ENCODE measurements at regions not wholly inside any gene's neighbourhood (a gene's known extent, or its start where the extent isn't known, plus 50 kb on each side); places are given as distances from the start of the nearest gene placed in this dataset.

DNA sequence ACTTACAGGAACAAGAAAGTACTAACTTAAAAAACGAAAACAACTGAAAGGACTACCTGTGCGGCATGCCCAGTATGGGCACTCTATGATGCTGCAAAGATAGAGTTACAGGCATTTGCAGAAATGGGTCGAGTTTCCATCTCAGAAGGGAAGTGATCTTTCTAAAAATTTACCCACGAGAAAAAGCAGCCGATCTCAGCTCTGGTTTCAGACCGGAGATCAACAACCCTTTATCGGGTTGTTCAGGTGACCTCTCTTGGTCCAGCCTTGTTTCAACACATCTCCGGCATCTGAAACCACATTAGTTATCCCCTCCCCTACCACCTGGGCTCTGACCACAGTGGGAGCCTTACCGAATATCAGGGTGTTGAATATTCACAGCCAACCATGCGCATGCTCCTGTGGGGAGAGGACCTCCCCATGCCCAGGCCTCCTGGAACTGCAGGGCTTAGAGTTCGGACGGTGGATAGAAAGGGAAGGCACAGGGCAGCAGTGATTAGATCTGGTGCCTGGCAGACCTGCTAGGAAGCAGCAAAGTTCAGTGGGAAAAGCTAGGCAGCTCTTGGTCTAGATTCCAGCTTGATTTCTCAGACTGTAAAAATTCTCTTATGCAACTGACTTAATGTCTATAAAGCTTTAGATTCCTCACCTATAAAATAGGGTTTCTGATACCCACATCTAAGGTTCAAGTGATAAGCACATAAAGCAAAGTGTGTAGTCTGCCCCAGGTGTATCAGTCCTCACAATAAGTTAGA is 906.0 kb downstream of the VRK1 start:
- DNase-seq = no peak

DNA sequence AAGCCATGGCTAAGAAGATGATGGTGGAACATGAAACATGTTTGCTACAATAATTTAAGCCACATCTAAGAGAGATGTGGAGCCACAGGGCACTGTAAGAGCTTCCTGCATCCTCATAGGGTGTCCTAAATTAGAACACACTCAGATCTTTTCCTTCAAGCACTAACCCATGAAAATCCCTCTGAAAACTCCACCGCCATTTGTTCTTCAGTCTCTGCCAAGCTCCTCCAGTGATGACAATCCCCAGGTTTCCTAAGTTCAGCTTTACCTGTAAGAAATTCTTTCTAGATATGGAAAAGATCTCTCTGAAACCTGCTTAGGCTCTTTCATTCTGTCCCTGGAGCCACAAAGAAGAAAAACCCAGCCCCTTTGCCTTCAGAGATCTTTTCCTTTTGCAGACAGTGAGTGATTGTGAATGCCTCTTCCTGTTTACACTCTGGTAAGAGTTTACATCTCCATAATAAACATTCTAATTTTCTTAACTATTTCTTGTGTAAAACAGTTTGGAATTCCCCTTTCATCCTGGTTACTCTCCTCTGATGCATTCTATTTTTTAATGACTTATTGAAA is 907.2 kb downstream of the VRK1 start:
- DNase-seq = no peak

DNA sequence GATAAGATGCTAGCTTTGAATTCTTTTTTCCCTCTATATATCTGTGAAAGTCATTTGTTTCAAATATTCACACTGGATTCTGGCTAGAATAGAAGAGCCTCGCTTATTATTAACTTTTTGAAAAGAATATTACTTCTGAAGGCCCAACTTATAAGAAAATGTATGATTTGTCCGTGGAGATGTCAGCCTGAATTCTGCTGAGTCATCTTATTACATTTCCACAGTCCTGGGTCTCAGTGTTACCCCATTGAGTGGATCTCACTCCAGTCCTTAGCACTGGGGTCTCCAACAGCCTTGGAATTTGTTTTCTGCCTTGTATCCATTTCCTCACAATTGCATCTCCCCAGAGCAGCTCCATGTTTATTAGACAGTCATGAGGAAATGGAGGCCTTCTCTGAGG is 907.9 kb downstream of the VRK1 start:
- DNase-seq = no peak

DNA sequence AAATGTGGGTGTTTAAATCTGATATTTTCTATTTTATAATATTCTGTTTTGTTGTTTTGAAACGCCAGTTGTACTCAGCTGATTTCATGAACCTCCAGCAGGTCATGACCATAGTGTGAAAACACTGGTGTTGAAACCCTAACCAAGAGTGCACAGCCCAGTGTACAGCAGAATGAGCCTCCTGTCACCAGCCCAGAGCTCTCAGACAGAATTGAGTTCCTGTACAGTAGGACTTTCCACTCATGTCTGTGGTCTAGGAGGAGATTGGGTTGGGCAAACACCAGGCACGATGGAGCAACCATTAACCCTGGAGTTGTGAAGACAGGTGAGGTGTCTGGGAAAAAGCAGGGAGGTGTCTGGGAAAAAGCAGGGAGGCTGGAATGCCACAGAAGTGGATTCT is 908.8 kb downstream of the VRK1 start:
- DNase-seq = no peak

DNA sequence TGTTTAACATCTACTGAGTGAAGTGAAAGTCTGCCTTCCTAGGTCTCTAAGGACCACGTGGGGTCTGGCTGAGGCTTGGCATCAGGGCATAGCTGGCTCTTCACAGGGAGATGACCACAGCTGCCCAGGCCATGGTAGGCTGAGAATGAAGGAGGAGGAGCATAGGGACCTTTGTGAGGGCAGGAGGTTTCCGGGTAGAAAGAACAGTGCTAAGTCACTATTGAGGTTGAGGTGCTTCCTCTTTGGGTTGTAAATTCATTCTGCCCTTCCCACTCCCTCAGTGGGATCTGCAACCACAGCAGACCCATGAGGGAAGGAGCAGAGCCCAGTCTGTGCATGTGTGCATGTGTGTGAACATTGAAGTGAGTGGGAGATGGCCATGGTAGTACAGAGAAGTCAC is 909.6 kb downstream of the VRK1 start:
- DNase-seq = no peak

DNA sequence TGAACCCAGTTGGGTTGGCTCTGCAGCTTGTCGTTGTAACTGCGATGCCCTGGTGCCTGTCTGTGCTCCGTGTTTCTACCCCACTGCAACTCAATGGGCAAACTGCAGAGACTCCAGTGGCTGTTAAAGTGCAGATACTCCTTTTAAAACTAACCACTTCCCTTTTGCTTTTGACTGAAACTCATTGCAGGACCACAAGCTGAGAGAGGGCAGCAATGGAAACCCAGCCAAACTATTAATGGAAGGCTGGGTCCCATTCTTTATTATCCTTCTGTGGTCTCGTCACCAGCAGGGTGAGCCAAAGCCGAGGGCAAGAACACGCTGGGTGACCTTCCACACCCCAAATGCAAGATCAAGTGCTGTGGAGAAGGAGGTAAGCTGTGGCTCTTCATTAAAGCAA is 910.4 kb downstream of the VRK1 start:
- DNase-seq = no peak

DNA sequence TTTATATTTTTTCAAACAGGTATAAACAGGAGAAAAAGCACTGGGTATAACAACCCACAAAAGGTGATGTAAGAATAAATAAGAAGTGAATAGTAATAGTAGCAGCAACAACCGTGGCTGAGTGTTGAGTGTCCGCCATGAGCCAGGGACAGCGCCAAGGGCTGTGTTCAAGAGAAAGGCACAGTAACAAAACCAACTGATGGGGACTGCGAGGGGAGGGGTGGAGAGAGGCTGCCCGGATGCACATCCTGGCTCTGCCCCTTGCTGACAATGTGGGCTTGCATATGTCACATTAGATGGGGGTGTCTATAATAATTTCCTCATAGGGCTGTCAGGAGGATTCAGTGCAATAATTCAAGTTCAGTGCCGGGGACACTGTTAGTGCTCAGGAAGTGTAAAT is 912.4 kb downstream of the VRK1 start:
- DNase-seq = no peak

DNA sequence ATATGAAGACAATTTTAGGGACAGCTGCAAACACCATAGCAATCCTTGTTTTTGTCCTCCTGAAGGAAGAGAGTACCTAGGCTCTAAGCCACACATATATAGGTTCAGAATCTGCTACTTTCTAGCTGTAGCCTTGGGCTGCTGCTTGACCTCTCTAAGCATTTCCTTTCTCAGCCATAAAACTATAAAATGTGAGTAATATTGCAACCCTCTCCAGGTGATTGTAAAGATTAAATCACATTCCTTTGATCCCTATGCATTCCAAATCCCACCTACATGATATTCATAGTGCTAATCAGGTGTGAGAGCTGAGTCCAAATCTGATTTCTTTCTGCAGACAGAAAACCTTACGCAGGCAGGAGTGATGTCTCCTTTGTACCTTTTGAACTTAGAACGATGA is 913.5 kb downstream of the VRK1 start:
- DNase-seq = no peak

DNA sequence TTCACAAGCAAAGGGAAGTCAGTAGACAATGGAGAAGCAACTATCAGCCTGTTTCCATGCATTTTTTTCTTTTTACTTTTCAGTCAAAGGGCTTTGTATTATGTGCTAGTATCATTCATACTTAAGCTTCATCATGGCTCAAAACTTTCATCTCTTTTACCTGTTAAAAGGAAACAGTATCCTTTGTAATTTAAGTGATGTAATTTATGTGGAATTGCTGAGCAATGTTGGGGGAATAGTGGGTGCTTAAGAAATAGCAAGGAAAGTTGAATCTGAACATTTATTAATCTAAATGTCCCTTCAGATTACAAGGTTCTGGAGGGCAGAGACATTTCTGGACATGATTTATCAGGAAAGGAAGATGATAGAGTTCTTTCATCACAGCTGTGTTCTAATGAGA is 915.3 kb downstream of the VRK1 start:
- DNase-seq = no peak

DNA sequence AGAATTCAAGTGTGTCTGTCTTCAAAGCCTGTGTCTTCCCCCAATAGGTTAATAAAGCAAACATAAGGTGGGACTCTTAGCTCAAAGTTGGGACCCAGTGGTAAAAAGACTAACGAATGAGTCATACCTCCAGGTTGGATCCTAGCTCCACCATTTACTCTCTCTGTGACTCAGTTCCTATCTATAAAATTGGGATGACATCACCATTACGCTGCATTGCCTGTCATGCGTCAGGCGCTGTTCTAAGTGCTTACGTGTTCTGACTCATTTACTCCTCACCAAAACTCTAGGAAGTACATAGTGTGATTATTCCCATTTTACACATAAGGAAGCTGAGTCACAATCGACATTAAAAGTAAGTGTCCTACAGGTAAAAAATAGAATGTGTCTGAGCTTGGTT is 915.8 kb downstream of the VRK1 start:
- DNase-seq = no peak

DNA sequence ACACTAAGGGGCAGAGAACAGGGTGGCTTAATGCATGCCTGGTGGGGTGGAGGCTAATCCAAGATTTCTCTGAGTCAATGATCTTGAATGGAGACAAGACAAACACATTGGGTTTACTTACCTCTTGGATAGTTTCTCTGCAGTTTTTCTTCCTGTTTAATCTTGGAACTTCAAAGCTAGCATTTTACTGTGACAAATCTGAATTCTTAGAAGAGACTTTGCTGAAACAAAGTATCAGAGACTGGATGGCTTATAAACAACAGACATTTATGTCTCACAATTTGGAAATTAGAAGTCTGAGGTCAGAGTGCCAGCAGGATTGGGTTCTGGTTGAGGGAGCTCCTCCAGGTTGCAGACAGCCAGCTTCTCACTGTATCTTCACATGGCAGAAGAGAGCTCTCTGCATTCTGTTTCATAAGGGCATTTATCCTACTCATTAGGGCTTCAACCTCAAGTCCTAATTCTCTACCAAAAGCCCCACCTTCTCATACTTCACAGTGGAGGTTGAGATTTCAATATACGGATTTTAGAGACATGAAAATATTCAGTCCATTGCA is 921.8 kb downstream of the VRK1 start:
- DNase-seq = no peak

DNA sequence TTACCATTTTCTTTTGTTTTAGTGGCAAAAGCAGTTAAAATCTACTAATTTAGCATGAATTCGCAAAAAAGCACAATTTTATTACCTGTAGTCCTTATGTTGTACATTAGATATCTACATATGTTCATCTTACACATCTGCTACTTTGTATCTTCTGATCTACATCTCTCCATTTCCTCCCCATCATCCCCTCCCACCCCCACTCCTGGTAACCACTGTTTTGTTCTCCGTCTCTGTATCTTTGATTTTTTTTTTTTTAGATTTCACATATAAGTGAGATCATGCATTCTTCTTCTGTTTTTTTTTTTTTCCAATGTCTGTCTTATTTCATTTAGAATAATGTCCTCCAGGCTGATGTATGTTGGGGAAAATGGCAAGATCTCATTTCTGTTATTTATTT is 922.7 kb downstream of the VRK1 start:
- DNase-seq = no peak

DNA sequence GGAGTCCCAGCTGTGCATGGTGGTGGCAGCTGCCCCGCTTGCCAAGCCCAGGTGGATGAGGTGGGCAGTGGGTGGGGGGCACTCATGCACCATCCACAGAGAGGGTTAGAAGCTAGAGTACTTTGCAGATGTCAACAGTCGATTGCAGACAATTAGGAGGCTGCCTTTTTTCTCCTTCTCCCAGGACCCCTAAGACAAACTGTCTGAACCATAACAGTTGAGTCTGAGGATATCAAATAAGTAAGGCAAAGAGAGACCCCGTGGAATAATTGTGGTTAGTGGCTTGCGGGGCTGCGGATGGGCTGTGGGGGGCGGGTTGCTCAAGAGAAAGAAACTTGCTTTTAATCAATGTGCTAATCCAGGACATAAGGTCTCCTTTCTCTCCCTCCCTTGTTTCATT is 926.2 kb downstream of the VRK1 start:
- no peak for DNase-seq

DNA sequence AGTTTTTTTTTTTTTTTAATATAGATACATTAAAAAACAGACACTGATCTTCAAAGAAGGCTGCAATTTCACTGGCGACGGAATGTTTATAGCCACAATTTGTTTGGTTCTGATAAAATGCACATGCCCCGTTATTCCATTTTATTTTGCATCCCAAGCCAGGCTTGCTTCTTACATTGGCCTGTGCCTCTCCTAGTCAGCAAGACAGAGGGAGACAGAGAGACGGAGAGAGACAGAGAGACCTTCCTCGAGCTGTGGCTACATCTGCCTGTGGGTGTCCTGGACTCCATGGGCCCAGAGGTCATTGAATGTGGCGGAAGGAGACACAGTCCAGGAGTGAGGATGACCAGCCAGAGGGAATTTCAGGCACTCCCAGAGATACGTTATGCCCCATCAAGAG is 926.6 kb downstream of the VRK1 start:
- DNase-seq = no peak

DNA sequence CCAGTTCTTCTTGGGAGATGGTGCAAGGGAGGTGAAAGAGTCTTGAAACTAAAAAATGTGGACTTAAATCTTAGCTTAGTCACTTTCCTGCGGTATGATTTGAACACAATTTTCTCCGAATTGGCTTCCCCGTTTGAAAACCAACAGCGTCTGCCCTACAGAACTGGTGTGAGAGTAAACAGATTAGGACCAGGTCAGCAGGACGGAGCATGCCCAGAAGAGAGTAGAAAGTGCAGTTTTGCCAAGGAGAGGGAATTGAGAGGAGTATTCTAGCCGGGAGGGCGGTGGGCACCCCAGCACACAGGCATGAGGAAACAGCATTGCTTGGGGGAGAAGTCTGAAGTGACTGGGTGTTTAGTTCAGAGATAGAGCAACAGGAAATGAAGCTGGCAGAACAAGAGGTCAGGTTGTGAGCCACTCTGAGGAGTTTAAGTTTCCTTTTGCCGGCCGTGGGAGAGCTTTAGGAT is 927.1 kb downstream of the VRK1 start:
- DNase-seq = no peak

DNA sequence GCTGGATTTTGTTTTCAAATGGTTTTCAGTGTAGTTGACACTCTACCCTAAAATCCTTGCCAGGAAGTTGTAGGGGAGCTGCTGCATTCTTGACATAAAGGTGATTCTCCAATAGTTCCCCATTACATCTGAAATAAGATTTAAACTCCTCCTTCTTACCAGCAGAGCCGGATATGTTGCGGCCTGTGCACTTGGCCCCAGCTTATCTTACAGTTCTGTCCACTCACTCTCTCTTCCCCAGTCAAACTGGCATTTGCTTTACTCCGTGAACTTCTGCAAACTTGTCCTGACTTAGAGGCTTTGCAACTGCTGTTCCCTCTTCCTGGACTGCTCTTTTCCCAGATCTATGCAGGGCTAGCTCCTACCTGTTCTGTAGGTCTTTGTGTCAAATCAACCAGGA is 929.5 kb downstream of the VRK1 start:
- DNase-seq = no peak

DNA sequence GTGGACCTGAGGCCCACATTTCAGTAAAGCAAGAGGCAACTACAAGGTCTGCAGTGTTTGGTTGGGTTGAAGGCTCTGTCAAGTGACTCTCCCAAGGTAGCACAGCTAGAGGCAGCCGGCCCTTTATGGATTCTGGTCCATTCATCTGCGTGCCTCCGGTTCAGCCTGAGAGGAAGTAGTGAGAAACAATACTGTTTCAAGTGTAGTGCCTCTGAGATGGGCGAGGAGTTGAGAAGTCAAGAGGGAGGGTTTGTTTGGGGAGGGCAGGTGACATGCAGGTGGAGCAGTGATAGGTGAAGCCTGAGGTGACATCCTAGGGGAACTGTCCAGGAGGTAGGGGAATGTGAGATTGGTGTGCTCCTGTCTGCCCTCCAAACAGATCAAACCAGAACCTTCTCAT is 933.5 kb downstream of the VRK1 start:
- no peak for DNase-seq

DNA sequence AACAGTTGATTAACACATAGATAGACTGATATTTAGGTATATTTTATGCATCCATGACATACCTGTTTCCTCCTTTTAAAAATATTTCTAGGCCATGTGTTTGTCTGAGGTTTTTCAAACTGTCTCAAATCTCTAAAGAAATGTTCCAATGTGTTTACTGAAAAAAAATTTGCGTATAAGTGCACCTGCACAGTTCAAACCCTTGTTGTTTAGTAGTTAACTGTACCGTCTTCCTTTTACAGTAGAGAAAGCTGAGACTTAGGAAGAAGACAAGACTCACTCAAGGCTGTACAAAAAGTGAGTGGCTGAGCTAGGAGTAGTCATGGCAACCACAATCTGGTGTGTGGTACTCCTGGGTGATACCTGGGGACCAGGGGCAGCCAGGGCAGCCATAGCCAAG is 934.6 kb downstream of the VRK1 start:
- DNase-seq = no peak

DNA sequence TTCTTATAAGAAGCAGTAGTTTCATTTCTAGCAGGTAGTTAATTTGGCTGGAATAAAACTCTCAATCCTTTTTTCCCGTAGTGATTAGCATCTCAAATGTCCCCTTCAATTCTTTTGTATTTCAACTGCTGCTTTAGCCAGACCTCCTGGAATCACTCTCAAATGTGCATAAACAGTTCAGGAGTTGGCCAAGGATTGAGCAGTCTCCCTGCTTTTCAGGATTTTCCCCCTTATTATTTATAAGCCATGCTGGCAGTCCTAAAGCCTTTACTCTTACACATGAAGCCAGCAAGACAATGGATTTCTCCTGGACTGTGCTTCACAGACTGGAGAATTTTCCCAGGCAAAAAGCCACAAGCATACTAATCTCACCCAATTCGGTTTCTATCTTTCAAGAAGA is 950.1 kb downstream of the VRK1 start:
- DNase-seq = no peak

DNA sequence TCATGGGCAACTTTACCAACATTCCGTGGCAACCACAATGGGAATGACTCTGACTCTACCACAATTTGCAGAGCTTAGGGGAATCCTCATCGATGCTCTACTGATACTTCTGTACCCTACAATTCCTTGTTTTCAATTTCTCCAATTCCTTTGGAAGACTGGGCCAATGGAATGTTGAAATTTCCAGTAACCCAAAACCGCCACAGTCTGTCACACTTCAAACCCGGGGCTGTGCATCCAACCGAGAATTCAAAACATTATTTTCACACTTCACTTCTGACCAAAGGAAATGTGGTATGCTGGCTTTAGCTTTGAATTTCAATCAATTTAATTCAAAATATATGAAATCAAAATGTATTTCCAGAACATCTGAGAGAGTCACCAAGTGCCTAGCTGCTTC is 951.4 kb downstream of the VRK1 start:
- no peak for DNase-seq

DNA sequence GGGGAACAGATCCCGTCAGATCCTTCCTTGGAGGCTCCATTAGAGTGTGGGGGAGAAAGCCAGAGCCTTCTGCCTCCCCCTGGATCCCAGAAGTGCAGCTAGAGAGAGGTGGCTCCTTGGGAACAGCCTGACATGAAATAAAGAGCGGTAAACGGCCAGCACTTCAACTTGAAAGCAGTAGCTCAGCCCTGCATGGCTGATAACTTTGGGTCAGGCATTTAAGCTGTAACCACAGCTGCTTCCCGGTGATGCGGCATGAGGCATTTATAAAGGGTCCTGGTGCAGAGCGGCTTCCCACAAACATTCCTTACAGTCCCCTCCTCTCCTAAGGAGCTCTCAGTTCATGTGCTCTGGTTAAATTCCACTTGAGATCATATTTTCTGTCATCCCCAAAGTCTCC is 960.3 kb downstream of the VRK1 start:
- no peak for DNase-seq

DNA sequence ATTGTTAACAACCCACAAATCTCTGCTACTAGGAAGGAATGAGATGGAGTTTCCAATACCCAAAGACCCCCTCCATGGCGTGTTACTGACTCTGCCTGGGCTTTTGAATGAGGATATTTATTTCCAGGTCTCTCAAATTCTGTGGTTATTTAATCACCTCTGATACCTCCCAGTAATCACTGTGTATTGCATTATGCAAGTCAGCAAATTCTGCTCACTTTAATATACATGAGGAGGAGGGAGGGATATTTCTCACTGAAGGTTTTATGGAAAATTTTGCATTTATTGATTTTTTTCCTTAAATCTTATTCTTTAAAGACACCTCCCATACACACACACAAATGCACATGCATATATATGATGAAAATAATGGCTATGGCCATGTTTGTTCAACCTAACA is 962.9 kb downstream of the VRK1 start:
- no peak for DNase-seq

DNA sequence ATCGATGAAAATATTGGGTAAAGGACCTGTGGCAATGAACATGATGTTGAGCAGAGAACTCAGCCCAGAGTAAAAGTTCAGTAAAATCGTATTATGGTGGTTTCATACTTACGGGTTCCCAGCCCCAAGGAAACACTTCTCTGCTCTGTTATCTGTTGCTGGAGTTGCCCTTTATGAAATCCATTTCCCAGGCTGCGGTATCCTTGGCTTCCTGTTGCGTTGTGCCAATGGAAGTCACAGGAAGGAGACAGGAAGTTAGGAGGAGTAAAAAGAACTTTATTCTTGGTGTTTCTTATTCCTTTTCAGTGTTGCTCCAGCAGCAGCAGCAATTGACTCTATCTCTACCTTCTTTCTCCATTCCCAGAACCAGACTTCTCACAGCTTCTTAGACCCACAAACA is 965.2 kb downstream of the VRK1 start:
- no peak for DNase-seq

DNA sequence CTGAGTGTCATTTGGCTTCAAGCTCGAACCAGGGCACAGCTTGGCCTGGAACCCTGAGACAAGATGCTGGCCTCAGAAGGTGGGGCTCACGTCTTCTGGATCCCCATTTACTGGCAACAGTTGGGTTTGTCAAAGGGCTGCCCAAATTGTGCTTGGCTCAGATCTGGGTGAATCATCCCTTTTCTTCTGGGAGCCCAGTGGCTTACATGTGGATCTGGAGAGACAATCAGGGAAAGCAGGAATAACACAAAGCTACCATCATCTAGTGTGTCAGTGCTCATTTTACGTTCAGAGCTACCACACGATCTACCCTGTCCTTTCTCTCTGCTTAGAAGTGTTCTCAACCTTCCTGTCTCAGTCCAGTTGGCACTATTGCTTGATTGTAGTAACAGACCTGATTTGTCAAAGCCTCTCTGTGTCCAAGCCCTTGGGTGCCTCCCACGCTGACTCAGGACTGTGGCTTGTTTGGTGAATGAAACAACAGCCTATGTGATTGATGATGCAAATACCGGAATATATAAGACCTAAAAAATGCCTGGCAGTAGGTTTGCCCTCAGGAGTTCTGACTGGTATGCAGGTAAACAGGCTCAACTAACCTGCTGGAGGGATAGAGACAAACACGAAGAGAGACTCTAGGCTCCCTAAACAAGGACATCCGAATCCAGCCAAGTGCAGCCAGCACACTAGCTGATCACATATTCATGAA is 974.3 kb downstream of the VRK1 start:
- no peak for DNase-seq
